ENCODE measurements at regions not wholly inside any gene's neighbourhood (a gene's known extent, or its start where the extent isn't known, plus 50 kb on each side); places are given as distances from the start of the nearest gene placed in this dataset.

GRCh38 chr4:123849495-123849894 lies 452.9 kb downstream of the SPRY1 start:
- Histone ChIP-seq H3K36me3 (no peaks in the 10 kb centered on the region), H3K4me3 (ENCODE audit: low read depth, low read length) (no peak overlapping the region), H3K27me3 (ENCODE audit: insufficient read depth, low read depth, severe bottlenecking) (no peaks in the 10 kb centered on the region), H3K27ac (no peak overlapping the region), H3K9me3 (ENCODE audit: severe bottlenecking) (no peaks in the 10 kb centered on the region)
- no peak for DNase-seq
- no peak for TF ChIP-seq CTCF (IDR thresholded peaks at IDR 0.05; ENCODE audit: low read depth, low read length)

- Histone ChIP-seq H3K27ac (no peak overlapping the region), H3K9me3 (ENCODE audit: severe bottlenecking) (no peaks in the 10 kb centered on the region), H3K27me3 (ENCODE audit: insufficient read depth, low read depth, severe bottlenecking) (no peaks in the 10 kb centered on the region), H3K36me3 (no peaks in the 10 kb centered on the region), H3K4me3 (ENCODE audit: low read depth, low read length) (no peak overlapping the region)
- TF ChIP-seq CTCF (IDR thresholded peaks at IDR 0.05; ENCODE audit: low read depth, low read length), result no peak
- DNase-seq, result no peak
Observed at GRCh38 chr4:123851521-123851920, 454.9 kb downstream of the SPRY1 start.

GRCh38 chr4:123853651-123854050 lies 457.1 kb downstream of the SPRY1 start:
- H3K27me3 ChIP-seq (ENCODE audit: insufficient read depth, low read depth, severe bottlenecking), result no peaks in the 10 kb centered on the region
- H3K36me3 ChIP-seq, result no peaks in the 10 kb centered on the region
- TF ChIP-seq CTCF (IDR thresholded peaks at IDR 0.05; ENCODE audit: low read depth, low read length), result no peak
- no peak overlapping the region for H3K4me3 ChIP-seq (ENCODE audit: low read depth, low read length)
- no peak for DNase-seq
- no peaks in the 10 kb centered on the region for H3K9me3 ChIP-seq (ENCODE audit: severe bottlenecking)
- H3K27ac ChIP-seq, result no peak overlapping the region

GRCh38 chr4:123856689-123857545 lies 460.3 kb downstream of the SPRY1 start:
- Histone ChIP-seq H3K27me3 (ENCODE audit: insufficient read depth, low read depth, severe bottlenecking) (no peaks in the 10 kb centered on the region), H3K4me3 (ENCODE audit: low read depth, low read length) (no peak overlapping the region), H3K27ac (no peak overlapping the region), H3K9me3 (ENCODE audit: severe bottlenecking) (no peaks in the 10 kb centered on the region), H3K36me3 (no peaks in the 10 kb centered on the region)
- no peak for TF ChIP-seq CTCF (IDR thresholded peaks at IDR 0.05; ENCODE audit: low read depth, low read length)
- DNase-seq, result peak; percentile 47

- Histone ChIP-seq H3K9me3 (ENCODE audit: severe bottlenecking) (no peaks in the 10 kb centered on the region), H3K36me3 (no peaks in the 10 kb centered on the region), H3K4me3 (ENCODE audit: low read depth, low read length) (no peak overlapping the region), H3K27me3 (ENCODE audit: insufficient read depth, low read depth, severe bottlenecking) (no peaks in the 10 kb centered on the region), H3K27ac (no peak overlapping the region)
- no peak for TF ChIP-seq CTCF (IDR thresholded peaks at IDR 0.05; ENCODE audit: low read depth, low read length)
- no peak for DNase-seq
Observed at GRCh38 chr4:123858465-123858864, 461.9 kb downstream of the SPRY1 start.

- H3K4me3 ChIP-seq (ENCODE audit: low read depth, low read length), result no peak overlapping the region
- no peak overlapping the region for H3K27ac ChIP-seq
- H3K9me3 ChIP-seq (ENCODE audit: severe bottlenecking), result peaks cover under 1% of the 10 kb centered on the region
- no peak for TF ChIP-seq CTCF (IDR thresholded peaks at IDR 0.05; ENCODE audit: low read depth, low read length)
- H3K36me3 ChIP-seq, result no peaks in the 10 kb centered on the region
- DNase-seq, result no peak
- no peaks in the 10 kb centered on the region for H3K27me3 ChIP-seq (ENCODE audit: insufficient read depth, low read depth, severe bottlenecking)
Observed at GRCh38 chr4:123862812-123863211, 466.2 kb downstream of the SPRY1 start.
